BE2C (cell line): ENCODE measurements at regions not wholly inside any gene's neighbourhood (a gene's known extent, or its start where the extent isn't known, plus 50 kb on each side); places are given as distances from the start of the nearest gene placed in this dataset.
"Not testable (repeated sequence)": the region's sequence is repeated elsewhere in the genome, so short reads cannot be mapped to it uniquely, and the experiment has no call there.

Source experiments
- DNase-seq: peaks from one replicate; pipeline ENCODE4 v3.0.0-alpha.2; 2020
- H3K27me3 ChIP-seq: fragments of 250-450 bp; sonication (Bioruptor Pico); 2 replicates; pipeline ENCODE4 v1.5.1; 2020; ENCODE audit warnings: mild to moderate bottlenecking
- H3K36me3 ChIP-seq: fragments of 250-450 bp; sonication (Bioruptor Pico); 2 replicates; pipeline ENCODE4 v1.5.1; 2020; ENCODE audit warnings: mild to moderate bottlenecking
- H3K4me1 ChIP-seq: fragments of 250-450 bp; sonication (Bioruptor Pico); 2 replicates; pipeline ENCODE4 v1.5.1; 2020
- H3K4me3 ChIP-seq: 2 replicates; pipeline ENCODE4 v1.5.1; 2011; ENCODE audit warnings: low read depth, low read length
- H3K9me3 ChIP-seq: fragments of 250-450 bp; sonication (Bioruptor Pico); 2 replicates; pipeline ENCODE4 v1.5.1; 2020
- TF ChIP-seq, protein P1 (sequence below): IDR thresholded peaks from 2 replicates; pipeline ENCODE4 v1.5.1; 2012; ENCODE audit warnings: mild to moderate bottlenecking, low read depth, low read length

DNA sequence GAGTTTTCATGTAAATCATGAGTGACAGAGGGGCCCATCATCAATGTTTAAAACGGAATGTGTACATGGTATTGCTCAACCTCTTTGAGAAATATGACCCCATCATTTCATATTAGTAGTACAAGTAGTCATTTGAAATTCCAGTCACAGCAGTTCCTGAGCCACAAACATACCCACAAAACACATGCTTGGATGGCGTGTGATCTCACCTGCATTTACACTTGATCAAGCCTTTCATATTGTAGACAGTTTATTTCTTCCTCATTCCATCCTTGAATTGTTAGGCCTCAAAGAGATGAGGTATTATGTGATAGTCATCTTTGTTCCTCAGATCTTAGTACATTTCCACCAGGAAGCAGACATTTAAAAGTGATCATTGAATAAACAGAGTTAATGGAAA lies 96.8 kb upstream of the TAS2R1 start:
- Histone ChIP-seq H3K4me3 (no peak overlapping the region), H3K4me1 (no peaks in the 10 kb centered on the region), H3K27me3 (no peaks in the 10 kb centered on the region), H3K36me3 (no peaks in the 10 kb centered on the region), H3K9me3 (no peaks in the 10 kb centered on the region)
- no peak for DNase-seq
- TF ChIP-seq, protein P1, sequence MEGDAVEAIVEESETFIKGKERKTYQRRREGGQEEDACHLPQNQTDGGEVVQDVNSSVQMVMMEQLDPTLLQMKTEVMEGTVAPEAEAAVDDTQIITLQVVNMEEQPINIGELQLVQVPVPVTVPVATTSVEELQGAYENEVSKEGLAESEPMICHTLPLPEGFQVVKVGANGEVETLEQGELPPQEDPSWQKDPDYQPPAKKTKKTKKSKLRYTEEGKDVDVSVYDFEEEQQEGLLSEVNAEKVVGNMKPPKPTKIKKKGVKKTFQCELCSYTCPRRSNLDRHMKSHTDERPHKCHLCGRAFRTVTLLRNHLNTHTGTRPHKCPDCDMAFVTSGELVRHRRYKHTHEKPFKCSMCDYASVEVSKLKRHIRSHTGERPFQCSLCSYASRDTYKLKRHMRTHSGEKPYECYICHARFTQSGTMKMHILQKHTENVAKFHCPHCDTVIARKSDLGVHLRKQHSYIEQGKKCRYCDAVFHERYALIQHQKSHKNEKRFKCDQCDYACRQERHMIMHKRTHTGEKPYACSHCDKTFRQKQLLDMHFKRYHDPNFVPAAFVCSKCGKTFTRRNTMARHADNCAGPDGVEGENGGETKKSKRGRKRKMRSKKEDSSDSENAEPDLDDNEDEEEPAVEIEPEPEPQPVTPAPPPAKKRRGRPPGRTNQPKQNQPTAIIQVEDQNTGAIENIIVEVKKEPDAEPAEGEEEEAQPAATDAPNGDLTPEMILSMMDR = no peak

DNA sequence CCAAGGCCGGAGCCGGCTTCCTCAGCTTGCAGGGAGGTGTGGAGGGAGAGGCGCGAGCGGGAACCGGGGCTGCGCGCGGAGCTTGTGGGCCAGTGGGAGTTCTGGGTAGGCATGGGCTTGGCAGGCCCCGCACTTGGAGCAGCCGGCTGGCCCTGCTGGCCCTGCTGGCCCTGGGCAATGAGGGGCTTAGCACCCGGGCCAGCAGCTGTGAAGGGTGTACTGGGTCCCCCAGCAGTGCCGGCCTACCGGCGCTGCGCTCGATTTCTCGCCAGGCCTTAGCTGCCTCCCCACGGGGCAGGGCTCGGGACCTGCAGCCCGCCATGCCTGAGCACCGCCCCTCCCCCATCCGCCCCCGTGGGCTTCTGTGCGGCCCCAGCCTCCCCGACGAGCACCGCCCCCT lies 95.1 kb upstream of the TAS2R1 start:
- not testable (repeated sequence) for H3K4me3 ChIP-seq, DNase-seq, H3K36me3 ChIP-seq, H3K27me3 ChIP-seq, H3K9me3 ChIP-seq, H3K4me1 ChIP-seq

DNA sequence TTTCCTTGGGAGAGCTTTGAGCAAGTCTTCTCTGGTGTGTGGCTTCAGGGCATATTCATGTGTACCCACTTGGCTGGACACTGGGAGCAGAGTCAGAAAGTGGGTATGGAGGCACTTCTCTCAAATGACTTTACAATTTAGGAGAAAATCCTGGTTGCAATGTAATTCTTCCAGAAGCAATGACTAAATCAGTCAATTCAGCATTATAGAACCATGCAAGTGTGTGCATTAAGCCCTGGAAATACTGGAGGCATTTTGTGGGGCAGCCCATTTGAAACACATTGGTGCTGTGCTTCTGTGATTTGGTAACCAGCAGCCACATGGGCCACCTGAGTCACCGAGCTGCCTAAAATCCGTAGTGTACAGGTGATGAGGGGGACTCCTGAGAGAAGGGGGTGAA lies 94.6 kb upstream of the TAS2R1 start:
- TF ChIP-seq, protein P1 = no peak
- no peak for DNase-seq

DNA sequence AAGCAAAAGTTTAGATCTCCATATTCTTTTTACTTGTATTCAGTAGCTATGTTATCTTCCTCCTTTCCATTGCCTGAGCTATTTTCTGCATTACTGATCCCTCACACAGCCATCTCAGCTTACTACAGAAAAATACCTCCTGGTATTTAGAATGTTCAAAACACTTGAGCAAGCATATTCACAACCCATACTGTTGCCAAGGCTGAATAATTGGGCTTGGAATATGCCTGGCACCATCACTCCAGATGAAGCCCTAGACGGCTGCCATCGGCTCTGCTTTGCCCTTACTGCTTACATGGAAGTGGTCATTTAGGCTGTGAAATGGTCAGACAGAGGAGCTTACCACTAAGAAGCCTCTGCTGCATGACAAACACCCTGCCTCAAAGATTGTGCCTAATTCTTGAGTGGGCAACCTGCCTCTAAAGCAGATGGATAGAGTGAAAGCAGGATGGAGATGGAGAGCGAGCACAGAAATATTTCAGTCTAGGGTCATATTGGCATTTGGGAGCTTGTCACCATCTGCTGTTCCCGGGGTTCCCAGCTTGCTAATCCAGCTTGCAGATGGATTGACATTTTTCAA lies 92.5 kb upstream of the TAS2R1 start:
- H3K9me3 ChIP-seq = no peaks in the 10 kb centered on the region
- H3K4me3 ChIP-seq = no peak overlapping the region
- DNase-seq = no peak
- no peaks in the 10 kb centered on the region for H3K36me3 ChIP-seq
- no peaks in the 10 kb centered on the region for H3K27me3 ChIP-seq
- TF ChIP-seq, protein P1 = no peak
- no peaks in the 10 kb centered on the region for H3K4me1 ChIP-seq

More for the DNA sequence above, 94.6 kb upstream of the TAS2R1 start:
- Histone ChIP-seq H3K9me3 (no peaks in the 10 kb centered on the region), H3K4me3 (no peak overlapping the region), H3K27me3 (no peaks in the 10 kb centered on the region), H3K4me1 (no peaks in the 10 kb centered on the region), H3K36me3 (no peaks in the 10 kb centered on the region)

DNA sequence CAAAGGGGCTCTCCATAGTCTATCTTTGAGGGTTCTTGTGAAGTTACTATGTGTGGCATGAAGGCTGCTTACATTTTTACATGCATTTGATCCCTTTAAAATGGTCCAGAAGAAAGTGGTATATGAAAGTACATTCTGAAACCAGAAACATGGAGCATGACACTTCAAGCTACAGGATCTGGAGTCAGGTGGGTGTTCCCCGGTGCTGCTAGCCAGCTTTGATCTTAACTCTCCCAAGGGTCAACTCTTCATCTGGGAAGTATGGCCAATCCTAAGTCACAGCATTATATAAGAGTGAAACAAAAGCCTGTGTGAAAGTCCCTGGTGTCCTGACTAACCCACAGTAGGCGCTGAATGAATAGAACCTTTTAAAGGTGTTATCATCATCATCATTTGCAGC lies 91.0 kb upstream of the TAS2R1 start:
- no peak for DNase-seq
- no peak overlapping the region for H3K4me3 ChIP-seq
- H3K27me3 ChIP-seq = no peaks in the 10 kb centered on the region
- peaks cover 4% of the 10 kb centered on the region; the same call in 1 of the 2 replicates for H3K4me1 ChIP-seq
- no peaks in the 10 kb centered on the region for H3K9me3 ChIP-seq
- no peaks in the 10 kb centered on the region for H3K36me3 ChIP-seq
- TF ChIP-seq, protein P1 = no peak

DNA sequence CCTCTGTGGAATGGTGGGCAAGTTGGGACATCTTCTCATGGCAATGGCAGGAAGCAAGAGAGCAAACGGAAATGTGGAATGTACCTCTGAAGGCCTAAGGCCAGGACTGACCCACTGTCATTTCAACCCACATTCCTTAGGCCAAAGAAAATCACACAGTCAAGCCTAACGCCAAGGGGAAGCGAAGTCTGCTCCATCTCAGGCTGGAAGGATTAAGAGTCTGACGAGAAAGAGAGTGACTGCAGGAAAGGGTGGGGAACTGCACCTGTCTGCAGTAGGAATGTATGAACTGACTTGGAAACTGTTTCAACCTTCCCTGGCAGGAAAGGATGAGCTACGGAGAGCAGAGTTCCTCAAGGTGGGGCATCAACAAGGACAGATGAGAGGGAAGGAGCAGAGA lies 90.2 kb upstream of the TAS2R1 start:
- Histone ChIP-seq H3K9me3 (no peaks in the 10 kb centered on the region), H3K4me1 (peaks cover 4% of the 10 kb centered on the region; the same call in 1 of the 2 replicates), H3K4me3 (no peak overlapping the region), H3K27me3 (no peaks in the 10 kb centered on the region), H3K36me3 (no peaks in the 10 kb centered on the region)
- no peak for DNase-seq
- TF ChIP-seq, protein P1 = no peak
